CD4-positive, alpha-beta T cell treated with Interleukin-15 for 1 hour (primary cell): ENCODE measurements at regions not wholly inside any gene's neighbourhood (a gene's known extent, or its start where the extent isn't known, plus 50 kb on each side); places are given as distances from the start of the nearest gene placed in this dataset.

Experiments
- DNase-seq: peaks from one replicate; pipeline ENCODE4 v3.0.0-alpha.2; 2020

- no peak for DNase-seq
Observed at GRCh38 chr1:25055324-25055780, 125.3 kb upstream of the RUNX3 start.

- DNase-seq = no peak
Observed at GRCh38 chr1:25054526-25055323, 124.6 kb upstream of the RUNX3 start.

- DNase-seq = no peak
Observed at GRCh38 chr1:25053576-25054250, 123.6 kb upstream of the RUNX3 start.

- DNase-seq = no peak
Observed at GRCh38 chr1:25051906-25052305, 121.8 kb upstream of the RUNX3 start.

- DNase-seq = no peak
Observed at GRCh38 chr1:25051504-25051903, 121.4 kb upstream of the RUNX3 start.

GRCh38 chr1:25050165-25050564 lies 120.1 kb upstream of the RUNX3 start:
- no peak for DNase-seq

GRCh38 chr1:25049190-25049589 lies 119.1 kb upstream of the RUNX3 start:
- DNase-seq = no peak

- DNase-seq = no peak
Observed at GRCh38 chr1:25048728-25049127, 118.7 kb upstream of the RUNX3 start.

- no peak for DNase-seq
Observed at GRCh38 chr1:25047506-25048240, 117.6 kb upstream of the RUNX3 start.

- DNase-seq = no peak
Observed at GRCh38 chr1:25046194-25046532, 116.1 kb upstream of the RUNX3 start.

GRCh38 chr1:25045480-25046193 lies 115.6 kb upstream of the RUNX3 start:
- DNase-seq = no peak

- no peak for DNase-seq
Observed at GRCh38 chr1:25043228-25043580, 113.1 kb upstream of the RUNX3 start.

GRCh38 chr1:25042331-25043227 lies 112.5 kb upstream of the RUNX3 start:
- no peak for DNase-seq

- DNase-seq = no peak
Observed at GRCh38 chr1:25041916-25042315, 111.8 kb upstream of the RUNX3 start.

- DNase-seq = no peak
Observed at GRCh38 chr1:25040122-25040685, 110.1 kb upstream of the RUNX3 start.

- DNase-seq = no peak
Observed at GRCh38 chr1:25039229-25039628, 109.2 kb upstream of the RUNX3 start.

- DNase-seq = no peak
Observed at GRCh38 chr1:25038699-25039098, 108.6 kb upstream of the RUNX3 start.

GRCh38 chr1:25037174-25038074 lies 107.3 kb upstream of the RUNX3 start:
- DNase-seq = peak; percentile 66

- peak; percentile 46 for DNase-seq
Observed at GRCh38 chr1:25036117-25036546, 106.1 kb upstream of the RUNX3 start.

GRCh38 chr1:25035523-25036116 lies 105.5 kb upstream of the RUNX3 start:
- no peak for DNase-seq
